Activated CD8-positive, alpha-beta memory T cell treated with anti-CD3 and anti-CD28 coated beads for 24 hours (primary cell): ENCODE measurements at regions not wholly inside any gene's neighbourhood (a gene's known extent, or its start where the extent isn't known, plus 50 kb on each side); places are given as distances from the start of the nearest gene placed in this dataset.

Experiments used
- DNase-seq: peaks from one replicate; pipeline ENCODE4 v3.0.0-alpha.2; 2020

GRCh38 chr2:14923820-14924580, 291.5 kb downstream of the LRATD1 start:
- no peak for DNase-seq

GRCh38 chr2:14925471-14925870, 293.0 kb downstream of the LRATD1 start:
- DNase-seq: no peak

- no peak for DNase-seq
Observed at GRCh38 chr2:14927021-14927564, 294.6 kb downstream of the LRATD1 start.

- DNase-seq: no peak
Observed at GRCh38 chr2:14928056-14928455, 295.5 kb downstream of the LRATD1 start.

- no peak for DNase-seq
Observed at GRCh38 chr2:14930441-14930840, 297.9 kb downstream of the LRATD1 start.

GRCh38 chr2:14932285-14932684, 299.8 kb downstream of the LRATD1 start:
- no peak for DNase-seq

- DNase-seq: no peak
Observed at GRCh38 chr2:14933753-14934152, 301.2 kb downstream of the LRATD1 start.

GRCh38 chr2:14936426-14936825, 303.9 kb downstream of the LRATD1 start:
- no peak for DNase-seq

- DNase-seq: no peak
Observed at GRCh38 chr2:14937336-14937735, 304.8 kb downstream of the LRATD1 start.

GRCh38 chr2:14941151-14941631, 308.7 kb downstream of the LRATD1 start:
- no peak for DNase-seq

GRCh38 chr2:14942987-14943386, 310.5 kb downstream of the LRATD1 start:
- no peak for DNase-seq

- DNase-seq: no peak
Observed at GRCh38 chr2:14944562-14945346, 312.2 kb downstream of the LRATD1 start.

GRCh38 chr2:14951569-14952285, 319.2 kb downstream of the LRATD1 start:
- DNase-seq: no peak

- no peak for DNase-seq
Observed at GRCh38 chr2:14952400-14952963, 320.0 kb downstream of the LRATD1 start.

- no peak for DNase-seq
Observed at GRCh38 chr2:14960686-14961324, 328.3 kb downstream of the LRATD1 start.

- no peak for DNase-seq
Observed at GRCh38 chr2:14967729-14968128, 335.2 kb downstream of the LRATD1 start.

GRCh38 chr2:14975381-14975780, 342.9 kb downstream of the LRATD1 start:
- no peak for DNase-seq

GRCh38 chr2:14977021-14977420, 344.5 kb downstream of the LRATD1 start:
- DNase-seq: no peak

GRCh38 chr2:14978845-14979244, 346.3 kb downstream of the LRATD1 start:
- no peak for DNase-seq

GRCh38 chr2:14982790-14983189, 350.3 kb downstream of the LRATD1 start:
- no peak for DNase-seq

GRCh38 chr2:14988600-14988999, 356.1 kb downstream of the LRATD1 start:
- DNase-seq: no peak

- DNase-seq: no peak
Observed at GRCh38 chr2:14991723-14992122, 359.2 kb downstream of the LRATD1 start.
